Activated effector memory CD4-positive, alpha-beta T cell treated with Interleukin-2 at 50 U/mL for 16 hours (primary cell): ENCODE measurements at regions not wholly inside any gene's neighbourhood (a gene's known extent, or its start where the extent isn't known, plus 50 kb on each side); places are given as distances from the start of the nearest gene placed in this dataset.

Experiments used
- DNase-seq: peaks from one replicate; pipeline ENCODE4 v3.0.0-alpha.2; 2020

- no peak for DNase-seq
These were observed 116.7 kb upstream of the C10orf90 start for GRCh38 chr10:126787201-126787600.

GRCh38 chr10:126795318-126795717 is 109.9 kb upstream of the DOCK1 start:
- DNase-seq, result no peak

GRCh38 chr10:126798649-126799048 is 106.6 kb upstream of the DOCK1 start:
- no peak for DNase-seq

GRCh38 chr10:126803394-126803793 is 101.8 kb upstream of the DOCK1 start:
- no peak for DNase-seq

GRCh38 chr10:126804396-126804795 is 100.8 kb upstream of the DOCK1 start:
- DNase-seq, result no peak

- no peak for DNase-seq
These were observed 98.7 kb upstream of the DOCK1 start for GRCh38 chr10:126806498-126806897.

GRCh38 chr10:126806991-126807702 is 98.1 kb upstream of the DOCK1 start:
- no peak for DNase-seq

- DNase-seq, result no peak
These were observed 97.1 kb upstream of the DOCK1 start for GRCh38 chr10:126808103-126808502.

GRCh38 chr10:126813432-126813831 is 91.8 kb upstream of the DOCK1 start:
- no peak for DNase-seq

- DNase-seq, result no peak
These were observed 71.7 kb upstream of the DOCK1 start for GRCh38 chr10:126833542-126833941.

- no peak for DNase-seq
These were observed 69.2 kb upstream of the DOCK1 start for GRCh38 chr10:126836009-126836408.

GRCh38 chr10:126838316-126838715 is 66.9 kb upstream of the DOCK1 start:
- DNase-seq, result no peak

GRCh38 chr10:126839094-126839761 is 66.0 kb upstream of the DOCK1 start:
- no peak for DNase-seq

- DNase-seq, result no peak
These were observed 64.6 kb upstream of the DOCK1 start for GRCh38 chr10:126840576-126841135.

- no peak for DNase-seq
These were observed 63.8 kb upstream of the DOCK1 start for GRCh38 chr10:126841341-126841895.

GRCh38 chr10:126842356-126842755 is 62.9 kb upstream of the DOCK1 start:
- DNase-seq, result no peak

- DNase-seq, result no peak
These were observed 62.4 kb upstream of the DOCK1 start for GRCh38 chr10:126842836-126843235.

- no peak for DNase-seq
These were observed 61.8 kb upstream of the DOCK1 start for GRCh38 chr10:126843299-126843934.

GRCh38 chr10:126844406-126844805 is 60.8 kb upstream of the DOCK1 start:
- no peak for DNase-seq

- no peak for DNase-seq
These were observed 58.8 kb upstream of the DOCK1 start for GRCh38 chr10:126846469-126846868.

- DNase-seq, result no peak
These were observed 58.3 kb upstream of the DOCK1 start for GRCh38 chr10:126846959-126847358.

- DNase-seq, result no peak
These were observed 57.6 kb upstream of the DOCK1 start for GRCh38 chr10:126847666-126848065.

- no peak for DNase-seq
These were observed 55.6 kb upstream of the DOCK1 start for GRCh38 chr10:126849646-126850045.
